CD8-positive, alpha-beta memory T cell (primary cell): ENCODE measurements at regions not wholly inside any gene's neighbourhood (a gene's known extent, or its start where the extent isn't known, plus 50 kb on each side); places are given as distances from the start of the nearest gene placed in this dataset.

Experiments
- CTCF ChIA-PET: fragments of 350-600 bp; sonication (Branson Sonifier 250); formaldehyde crosslinking; loops from one replicate; lab custom pipeline; 2021; ENCODE audit warnings: antibody characterized with exemption; lab: Charles Lee
- POLR2A ChIA-PET: fragments of 350-600 bp; sonication (Branson Sonifier 250); formaldehyde crosslinking; loops from one replicate; lab custom pipeline; 2021; ENCODE audit warnings: antibody characterized with exemption; lab: Charles Lee
- DNase-seq, 5 donors: peaks; one replicate each; pipeline versions ENCODE4 v3.0.0 to v3.0.0-alpha.2; 2020 to 2022; ENCODE audit warnings: mixed read lengths in 1 of 5
- H3K27ac ChIP-seq: one replicate; pipeline ENCODE4 v1.7.0; 2013; ENCODE audit warnings: low read depth, mild to moderate bottlenecking, low read length, moderate library complexity
- H3K27me3 ChIP-seq: 2 replicates; pipeline ENCODE4 v1.7.0; 2013; ENCODE audit warnings: low read length, mild to moderate bottlenecking; ENCODE audit not compliant: insufficient read depth, poor library complexity, severe bottlenecking
- H3K36me3 ChIP-seq: 2 replicates; pipeline ENCODE4 v1.7.0; 2013; ENCODE audit warnings: mild to moderate bottlenecking, low read length, moderate library complexity; ENCODE audit not compliant: insufficient read depth
- H3K4me1 ChIP-seq: 2 replicates; pipeline ENCODE4 v1.7.0; 2013; ENCODE audit warnings: mild to moderate bottlenecking, low read length, moderate library complexity; ENCODE audit not compliant: insufficient read depth
- H3K4me3 ChIP-seq: 2 replicates; pipeline ENCODE4 v1.7.0; 2013; ENCODE audit warnings: mild to moderate bottlenecking, low read length
- H3K9me3 ChIP-seq: 2 replicates; pipeline ENCODE4 v1.7.0; 2013; ENCODE audit warnings: mild to moderate bottlenecking, low read length
- H3K27ac Mint-ChIP-seq, 8 donors: one replicate each; pipeline ENCODE4 v1.8.0; 2020 to 2021; ENCODE audit warnings: mixed read lengths in 8 of 8, mild to moderate bottlenecking in 6 of 8, inconsistent platforms in 3 of 8, moderate library complexity in 3 of 8
- H3K27me3 Mint-ChIP-seq, 2 donors: one replicate each; pipeline ENCODE4 v1.8.0; 2020 to 2021; ENCODE audit warnings: mixed read lengths in 2 of 2, mild to moderate bottlenecking in 1 of 2, moderate library complexity in 1 of 2
- H3K36me3 Mint-ChIP-seq, 3 donors: one replicate each; pipeline ENCODE4 v1.8.0; 2020 to 2021; ENCODE audit warnings: mixed read lengths in 3 of 3, inconsistent platforms in 1 of 3, mild to moderate bottlenecking in 1 of 3
- H3K4me1 Mint-ChIP-seq, 3 donors: one replicate each; pipeline ENCODE4 v1.8.0; 2020 to 2021; ENCODE audit warnings: mixed read lengths in 3 of 3, inconsistent platforms in 1 of 3, mild to moderate bottlenecking in 1 of 3
- H3K4me3 Mint-ChIP-seq, 7 donors: one replicate each; pipeline ENCODE4 v1.8.0; 2020 to 2021; ENCODE audit warnings: mixed read lengths in 7 of 7, mild to moderate bottlenecking in 6 of 7, moderate library complexity in 4 of 7, inconsistent platforms in 2 of 7
- H3K9me3 Mint-ChIP-seq, 5 donors: one replicate each; pipeline ENCODE4 v1.8.0; 2020 to 2022; ENCODE audit warnings: mixed read lengths in 5 of 5, mild to moderate bottlenecking in 3 of 5, moderate library complexity in 2 of 5, inconsistent platforms in 1 of 5

DNA sequence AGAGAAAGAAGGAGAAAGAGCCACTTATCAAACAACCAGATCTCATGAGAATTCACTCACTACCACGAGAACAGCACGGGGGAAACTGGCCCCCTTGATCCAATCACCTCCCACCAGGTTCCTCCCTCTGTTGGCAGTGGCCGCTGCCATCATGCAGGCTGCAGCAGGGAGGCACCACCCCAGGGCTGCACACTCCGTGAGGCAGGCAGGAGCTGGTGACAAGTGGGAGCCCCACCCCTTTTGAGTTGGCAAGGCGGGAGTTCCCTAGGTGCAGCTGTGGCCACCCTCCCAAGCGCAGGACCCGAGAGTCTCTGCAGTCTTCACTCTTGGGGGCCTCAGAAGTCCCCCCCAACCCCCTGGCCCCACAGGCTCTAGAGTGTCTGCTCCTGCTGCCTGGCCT is 83.9 kb upstream of the GJB5 start:
- Histone ChIP-seq H3K27me3 (no peaks in the 10 kb centered on the region), H3K4me1 (no peaks in the 10 kb centered on the region), H3K27ac (no peak overlapping the region), H3K4me3 (no peak overlapping the region), H3K36me3 (no peaks in the 10 kb centered on the region), H3K9me3 (no peaks in the 10 kb centered on the region)
- no peak for DNase-seq
- ChIA-PET CTCF (no interaction called here), POLR2A (no interaction called here)
- no peaks in the 10 kb centered on the region for H3K36me3 Mint-ChIP-seq
- H3K9me3 Mint-ChIP-seq: peaks cover 0 to 12% (median 0%) of the 10 kb centered on the region in 5 donors
- peaks cover 2 to 31% of the 10 kb centered on the region in 2 donors for H3K27me3 Mint-ChIP-seq
- no peak overlapping the region for H3K4me3 Mint-ChIP-seq
- H3K4me1 Mint-ChIP-seq: no peaks in the 10 kb centered on the region
- H3K27ac Mint-ChIP-seq: no peak overlapping the region

DNA sequence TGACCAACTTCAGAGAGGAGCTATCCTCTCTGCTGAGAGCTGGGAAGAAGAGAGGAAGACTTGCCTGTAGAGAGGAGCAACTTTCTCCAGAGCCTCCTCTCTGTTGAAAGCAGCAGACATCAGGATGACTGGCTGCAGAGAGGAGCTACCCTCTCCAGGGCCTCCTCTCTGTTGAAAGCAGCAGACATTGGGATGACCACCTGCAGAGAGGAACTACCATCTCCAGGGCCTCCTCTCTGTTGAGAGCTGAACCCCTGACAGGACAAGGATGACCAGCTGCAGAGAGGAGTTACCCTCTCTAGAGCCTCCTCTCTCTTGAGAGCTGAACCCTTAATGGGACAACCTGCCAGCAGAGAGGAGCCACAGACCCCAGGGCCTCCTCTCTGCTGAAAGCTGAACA is 83.0 kb upstream of the GJB5 start:
- no peak for DNase-seq
- Histone ChIP-seq H3K9me3 (no peaks in the 10 kb centered on the region), H3K27me3 (no peaks in the 10 kb centered on the region), H3K27ac (no peak overlapping the region), H3K4me3 (no peak overlapping the region), H3K36me3 (no peaks in the 10 kb centered on the region), H3K4me1 (no peaks in the 10 kb centered on the region)
- no peaks in the 10 kb centered on the region for H3K4me1 Mint-ChIP-seq
- H3K27me3 Mint-ChIP-seq: peaks cover 4 to 29% of the 10 kb centered on the region in 2 donors
- H3K9me3 Mint-ChIP-seq: peaks cover 0 to 12% (median 0%) of the 10 kb centered on the region in 5 donors
- no peaks in the 10 kb centered on the region for H3K36me3 Mint-ChIP-seq
- ChIA-PET POLR2A (no interaction called here), CTCF (no interaction called here)
- no peak overlapping the region for H3K4me3 Mint-ChIP-seq
- no peak overlapping the region for H3K27ac Mint-ChIP-seq

DNA sequence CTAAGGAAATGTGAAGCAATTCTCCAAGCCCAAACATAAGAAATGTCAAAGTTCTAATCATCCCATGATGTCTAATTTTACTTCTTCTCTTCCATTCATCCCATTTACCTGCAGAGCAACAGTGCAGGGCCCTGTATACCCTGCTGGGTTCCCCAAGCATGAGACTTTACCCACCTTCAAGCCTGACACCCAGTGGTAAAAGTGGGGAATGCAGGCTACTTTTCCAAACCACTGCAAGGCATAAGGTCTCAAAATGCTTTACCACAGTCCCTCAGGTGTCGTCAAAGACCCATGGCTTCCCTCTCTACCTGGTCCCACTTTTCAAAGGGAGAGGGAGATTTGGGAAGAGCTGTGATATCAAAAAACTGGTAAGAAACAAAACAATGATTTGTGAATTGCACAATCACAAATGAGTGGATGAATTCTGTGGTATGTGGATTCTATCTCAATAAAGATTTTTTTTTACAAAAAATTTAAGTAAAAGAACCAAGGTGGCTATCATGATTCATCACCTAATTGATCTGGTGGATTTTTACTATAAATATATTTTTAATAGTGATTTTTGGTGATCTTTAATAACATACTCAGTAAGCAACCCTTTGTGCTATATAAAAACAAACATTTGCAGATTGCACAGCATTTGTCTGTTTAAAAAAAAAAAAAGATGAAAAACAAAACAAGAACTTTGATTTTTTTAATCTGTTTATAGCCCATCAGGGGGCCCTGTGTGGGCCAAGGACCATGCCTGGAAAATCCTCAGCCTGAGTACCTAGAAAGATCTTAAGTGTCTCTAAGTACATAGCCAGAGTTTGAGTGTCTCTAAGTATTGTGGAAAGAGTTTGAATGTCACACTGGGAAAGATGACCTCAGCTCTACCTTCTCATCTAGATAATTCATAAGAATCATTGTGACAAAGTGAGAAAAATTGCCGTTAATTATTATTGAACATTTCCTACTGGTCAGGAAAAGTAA is 73.1 kb upstream of the GJB5 start:
- Mint-ChIP-seq H3K4me3 (peak overlapping the region in 1 of 7 donors; percentile 8), H3K27me3 (peaks cover 11 to 33% of the 10 kb centered on the region in 2 donors), H3K27ac (no peak overlapping the region), H3K4me1 (peaks cover 0 to 4% (median 0%) of the 10 kb centered on the region in 3 donors), H3K36me3 (no peaks in the 10 kb centered on the region), H3K9me3 (peaks cover 0 to 5% (median 0%) of the 10 kb centered on the region in 5 donors)
- ChIA-PET POLR2A (no interaction called here), CTCF (no interaction called here)
- Histone ChIP-seq H3K27ac (no peak overlapping the region), H3K36me3 (no peaks in the 10 kb centered on the region), H3K4me3 (no peak overlapping the region), H3K27me3 (no peaks in the 10 kb centered on the region), H3K4me1 (no peaks in the 10 kb centered on the region), H3K9me3 (no peaks in the 10 kb centered on the region)
- peak in 1 of 5 donors; percentile 8 for DNase-seq

DNA sequence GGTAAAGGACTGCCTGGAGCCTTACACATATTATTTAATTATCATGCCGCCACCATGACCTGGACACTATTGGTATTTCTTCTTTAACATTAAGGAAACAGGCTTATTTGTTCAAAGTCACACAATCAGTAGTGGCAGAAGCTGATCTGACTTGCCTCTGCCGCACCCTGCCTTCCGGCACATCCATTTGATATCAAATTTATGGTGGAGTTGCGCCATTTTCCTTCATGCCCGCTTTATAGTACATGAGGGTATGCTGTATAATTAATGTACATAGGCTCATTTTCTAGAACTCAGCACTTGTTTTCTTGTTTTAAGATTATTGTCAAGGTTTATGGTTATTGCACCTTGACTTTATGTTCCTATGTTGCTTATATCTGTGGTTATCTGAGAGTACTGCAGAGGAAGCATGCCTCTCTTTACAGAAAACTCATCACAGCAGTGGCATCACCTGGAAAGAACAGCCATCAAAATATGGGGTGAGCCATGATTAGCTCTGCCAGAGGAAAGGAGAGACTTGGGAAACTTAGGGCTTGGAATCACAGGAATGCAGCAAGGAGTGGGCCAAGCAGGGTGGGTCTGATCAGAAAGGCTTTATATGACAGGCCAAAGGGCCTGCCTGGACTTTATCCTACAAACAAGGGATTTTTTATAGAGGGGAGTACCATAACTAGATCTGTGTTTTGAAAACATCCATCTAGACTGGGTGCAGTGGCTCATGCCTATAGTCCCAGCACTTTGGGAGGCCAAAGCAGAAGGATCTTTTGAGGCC is 72.2 kb upstream of the GJB5 start:
- H3K9me3 ChIP-seq: no peaks in the 10 kb centered on the region
- no peak for DNase-seq
- POLR2A ChIA-PET: no interaction called here
- H3K36me3 ChIP-seq: no peaks in the 10 kb centered on the region
- H3K4me1 ChIP-seq: no peaks in the 10 kb centered on the region
- Mint-ChIP-seq H3K9me3 (peaks cover 0 to 2% (median 0%) of the 10 kb centered on the region in 5 donors), H3K4me3 (no peak overlapping the region), H3K27me3 (peaks cover 11 to 41% of the 10 kb centered on the region in 2 donors), H3K36me3 (no peaks in the 10 kb centered on the region), H3K4me1 (peaks cover 0 to 4% (median 0%) of the 10 kb centered on the region in 3 donors), H3K27ac (no peak overlapping the region)
- no peaks in the 10 kb centered on the region for H3K27me3 ChIP-seq
- H3K4me3 ChIP-seq: no peak overlapping the region
- H3K27ac ChIP-seq: no peak overlapping the region
- CTCF ChIA-PET: no interaction called here

DNA sequence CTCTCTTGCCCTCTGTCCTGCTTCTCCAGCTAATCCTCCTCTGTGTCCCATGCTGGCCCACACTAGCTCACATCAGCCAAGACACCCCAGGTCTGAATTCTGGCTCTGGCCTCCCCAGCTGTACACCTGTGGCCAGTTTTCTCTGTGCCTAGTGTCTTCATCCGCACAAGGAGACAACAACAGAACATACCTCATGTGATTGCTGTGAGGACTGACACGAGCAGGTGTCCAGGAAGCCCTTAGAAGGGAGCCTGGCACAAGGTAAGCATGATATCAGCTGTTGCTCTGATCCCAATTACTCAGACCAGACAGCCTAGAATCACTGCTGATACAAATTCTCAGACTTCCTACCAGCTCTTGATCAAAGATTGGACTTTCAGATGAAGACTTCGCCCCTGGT is 71.2 kb upstream of the GJB5 start:
- H3K27me3 ChIP-seq: no peaks in the 10 kb centered on the region
- Mint-ChIP-seq H3K4me3 (no peak overlapping the region), H3K27ac (no peak overlapping the region), H3K4me1 (peaks cover 0 to 4% (median 0%) of the 10 kb centered on the region in 3 donors), H3K27me3 (peaks cover 17 to 44% of the 10 kb centered on the region in 2 donors), H3K9me3 (peaks cover 0 to 2% (median 0%) of the 10 kb centered on the region in 5 donors), H3K36me3 (no peaks in the 10 kb centered on the region)
- ChIA-PET CTCF (no interaction called here), POLR2A (no interaction called here)
- H3K27ac ChIP-seq: no peak overlapping the region
- no peaks in the 10 kb centered on the region for H3K4me1 ChIP-seq
- H3K36me3 ChIP-seq: no peaks in the 10 kb centered on the region
- DNase-seq: no peak
- no peaks in the 10 kb centered on the region for H3K9me3 ChIP-seq
- no peak overlapping the region for H3K4me3 ChIP-seq

DNA sequence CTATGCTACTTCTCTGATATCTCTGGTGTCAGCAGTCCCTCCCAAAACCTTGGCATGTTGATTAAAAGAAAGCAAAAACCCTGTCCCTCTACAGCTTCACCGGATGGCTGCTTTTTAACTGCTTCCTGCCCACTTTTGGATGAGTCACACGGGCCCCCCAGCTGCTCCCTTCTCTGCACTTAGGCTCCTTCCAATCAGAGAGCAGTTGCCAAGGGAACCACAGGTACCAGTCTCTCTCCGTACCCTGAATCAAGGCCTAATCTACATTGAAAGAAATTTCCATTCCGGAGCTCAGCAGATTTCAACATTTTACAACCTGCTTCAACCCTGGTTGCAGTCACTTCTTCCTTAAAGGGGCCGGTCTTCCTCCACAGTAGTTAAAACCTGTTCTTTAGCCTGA is 70.6 kb upstream of the GJB5 start:
- H3K36me3 Mint-ChIP-seq: no peaks in the 10 kb centered on the region
- peaks cover 0 to 4% (median 0%) of the 10 kb centered on the region in 3 donors for H3K4me1 Mint-ChIP-seq
- POLR2A ChIA-PET: no interaction called here
- Histone ChIP-seq H3K4me3 (no peak overlapping the region), H3K27ac (no peak overlapping the region), H3K9me3 (no peaks in the 10 kb centered on the region), H3K27me3 (no peaks in the 10 kb centered on the region), H3K36me3 (no peaks in the 10 kb centered on the region), H3K4me1 (no peaks in the 10 kb centered on the region)
- H3K27ac Mint-ChIP-seq: no peak overlapping the region
- H3K27me3 Mint-ChIP-seq: peaks cover 12 to 39% of the 10 kb centered on the region in 2 donors
- H3K4me3 Mint-ChIP-seq: no peak overlapping the region
- CTCF ChIA-PET: interaction anchor here (1.1 kb wide), 1 partner anchor 59 kb away, joined by 3 read pairs; no protein-coding TSS in a partner anchor
- peaks cover 0 to 2% (median 0%) of the 10 kb centered on the region in 5 donors for H3K9me3 Mint-ChIP-seq
- DNase-seq: no peak

DNA sequence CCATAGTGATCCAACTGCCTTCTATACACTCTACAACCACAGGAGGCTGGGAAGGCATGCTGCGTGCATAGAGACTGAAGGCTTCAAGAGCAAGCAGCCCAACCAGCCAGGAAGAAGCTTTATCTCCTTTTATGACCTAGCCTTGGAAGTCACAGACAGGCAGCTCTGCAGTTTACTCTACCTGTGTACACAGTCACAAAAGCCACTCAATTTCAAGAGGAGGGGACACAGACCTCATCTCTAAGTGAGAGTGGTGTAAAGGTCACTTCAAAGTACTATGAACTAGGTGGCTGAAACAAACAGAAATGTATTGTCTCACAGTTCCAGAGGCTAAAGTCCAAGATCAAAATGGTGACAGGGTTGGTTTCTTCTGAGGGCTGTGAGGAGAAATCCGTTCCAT is 69.6 kb upstream of the GJB5 start:
- CTCF ChIA-PET: interaction anchor here (1.1 kb wide), 1 partner anchor 58 kb away, joined by 3 read pairs; no protein-coding TSS in a partner anchor
- POLR2A ChIA-PET: no interaction called here

DNA sequence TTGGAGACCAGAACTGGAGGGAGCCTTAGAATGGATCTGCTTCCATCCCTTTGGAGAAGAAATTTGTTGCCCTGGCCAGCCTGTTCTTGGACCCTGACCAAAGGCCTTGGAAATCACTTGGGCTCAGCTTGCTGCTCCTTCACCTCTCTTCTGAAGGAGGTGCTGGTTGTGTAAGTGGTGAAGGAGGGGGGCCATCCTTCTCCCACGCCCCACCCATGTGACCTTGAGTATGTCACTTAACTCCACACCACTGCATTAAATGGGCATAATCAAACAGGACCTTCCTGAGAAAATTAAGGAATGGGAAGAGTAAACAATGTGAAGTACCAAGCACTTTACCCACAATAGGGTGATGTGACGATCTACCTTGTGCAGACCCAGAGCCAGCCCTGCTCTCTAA is 68.3 kb upstream of the GJB5 start:
- CTCF ChIA-PET: no interaction called here
- H3K27ac Mint-ChIP-seq: no peak overlapping the region

More for the DNA sequence above, 69.6 kb upstream of the GJB5 start:
- H3K27me3 ChIP-seq: no peaks in the 10 kb centered on the region
- no peaks in the 10 kb centered on the region for H3K36me3 Mint-ChIP-seq
- no peak overlapping the region for H3K27ac Mint-ChIP-seq
- no peak overlapping the region for H3K27ac ChIP-seq
- no peaks in the 10 kb centered on the region for H3K36me3 ChIP-seq
- no peaks in the 10 kb centered on the region for H3K9me3 ChIP-seq
- H3K4me1 Mint-ChIP-seq: peaks cover 0 to 4% (median 0%) of the 10 kb centered on the region in 3 donors
- no peak overlapping the region for H3K4me3 Mint-ChIP-seq
- peaks cover 13 to 44% of the 10 kb centered on the region in 2 donors for H3K27me3 Mint-ChIP-seq
- H3K4me1 ChIP-seq: no peaks in the 10 kb centered on the region
- H3K4me3 ChIP-seq: no peak overlapping the region
- peaks cover 0 to 2% (median 0%) of the 10 kb centered on the region in 5 donors for H3K9me3 Mint-ChIP-seq
- DNase-seq: no peak

More for the DNA sequence above, 68.3 kb upstream of the GJB5 start:
- no peaks in the 10 kb centered on the region for H3K4me1 ChIP-seq
- POLR2A ChIA-PET: no interaction called here
- no peaks in the 10 kb centered on the region for H3K27me3 ChIP-seq
- no peak for DNase-seq
- H3K36me3 Mint-ChIP-seq: no peaks in the 10 kb centered on the region
- H3K27ac ChIP-seq: no peak overlapping the region
- no peak overlapping the region for H3K4me3 ChIP-seq
- H3K27me3 Mint-ChIP-seq: peaks cover 16 to 48% of the 10 kb centered on the region in 2 donors
- H3K9me3 Mint-ChIP-seq: peaks cover 0 to 2% (median 0%) of the 10 kb centered on the region in 5 donors
- peaks cover 0 to 4% (median 0%) of the 10 kb centered on the region in 3 donors for H3K4me1 Mint-ChIP-seq
- no peaks in the 10 kb centered on the region for H3K9me3 ChIP-seq
- H3K4me3 Mint-ChIP-seq: no peak overlapping the region
- H3K36me3 ChIP-seq: no peaks in the 10 kb centered on the region
